ENCODE measurements at regions not wholly inside any gene's neighbourhood (a gene's known extent, or its start where the extent isn't known, plus 50 kb on each side); places are given as distances from the start of the nearest gene placed in this dataset.

DNA sequence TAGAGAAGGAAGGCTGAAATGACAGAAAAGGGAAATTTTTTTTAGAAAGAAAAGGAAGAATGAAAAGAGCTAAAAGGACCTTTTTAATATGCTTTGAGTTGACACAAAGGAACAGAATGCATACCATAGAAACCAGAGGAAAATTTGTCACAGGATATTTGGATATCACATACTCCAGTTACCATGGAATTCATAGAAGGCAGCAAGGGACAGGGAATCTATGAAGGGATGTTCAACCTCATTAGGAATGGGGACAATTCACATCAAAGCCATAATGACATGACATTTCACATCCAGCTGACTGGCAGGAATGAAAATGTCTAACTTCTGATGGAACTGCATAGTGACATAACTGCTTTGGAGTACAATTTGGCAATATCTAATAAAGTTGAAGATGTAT lies 469.4 kb downstream of the CCER1 start:
- Histone ChIP-seq H3K27me3 (no peaks in the 10 kb centered on the region), H3K9me3 (peaks cover 0 to 9% of the 10 kb centered on the region in 2 donors), H3K4me1 (no peaks in the 10 kb centered on the region), H3K27ac (no peak overlapping the region), H3K36me3 (no peaks in the 10 kb centered on the region), H3K4me3 (no peak overlapping the region)
- TF ChIP-seq, protein P1, sequence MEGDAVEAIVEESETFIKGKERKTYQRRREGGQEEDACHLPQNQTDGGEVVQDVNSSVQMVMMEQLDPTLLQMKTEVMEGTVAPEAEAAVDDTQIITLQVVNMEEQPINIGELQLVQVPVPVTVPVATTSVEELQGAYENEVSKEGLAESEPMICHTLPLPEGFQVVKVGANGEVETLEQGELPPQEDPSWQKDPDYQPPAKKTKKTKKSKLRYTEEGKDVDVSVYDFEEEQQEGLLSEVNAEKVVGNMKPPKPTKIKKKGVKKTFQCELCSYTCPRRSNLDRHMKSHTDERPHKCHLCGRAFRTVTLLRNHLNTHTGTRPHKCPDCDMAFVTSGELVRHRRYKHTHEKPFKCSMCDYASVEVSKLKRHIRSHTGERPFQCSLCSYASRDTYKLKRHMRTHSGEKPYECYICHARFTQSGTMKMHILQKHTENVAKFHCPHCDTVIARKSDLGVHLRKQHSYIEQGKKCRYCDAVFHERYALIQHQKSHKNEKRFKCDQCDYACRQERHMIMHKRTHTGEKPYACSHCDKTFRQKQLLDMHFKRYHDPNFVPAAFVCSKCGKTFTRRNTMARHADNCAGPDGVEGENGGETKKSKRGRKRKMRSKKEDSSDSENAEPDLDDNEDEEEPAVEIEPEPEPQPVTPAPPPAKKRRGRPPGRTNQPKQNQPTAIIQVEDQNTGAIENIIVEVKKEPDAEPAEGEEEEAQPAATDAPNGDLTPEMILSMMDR (IDR thresholded peaks at IDR 0.05): no peak
- no peak for DNase-seq (ENCODE audit: low spot score)

- DNase-seq (ENCODE audit: low spot score): no peak
- H3K4me1 ChIP-seq: no peaks in the 10 kb centered on the region
- H3K36me3 ChIP-seq: no peaks in the 10 kb centered on the region
- TF ChIP-seq, protein P1 (IDR thresholded peaks at IDR 0.05): no peak
- no peak overlapping the region for H3K4me3 ChIP-seq
- no peaks in the 10 kb centered on the region for H3K9me3 ChIP-seq
- no peak overlapping the region for H3K27ac ChIP-seq
- no peaks in the 10 kb centered on the region for H3K27me3 ChIP-seq
Observed at GRCh38 chr12:90484094-90484493, 470.9 kb downstream of the CCER1 start.

DNA sequence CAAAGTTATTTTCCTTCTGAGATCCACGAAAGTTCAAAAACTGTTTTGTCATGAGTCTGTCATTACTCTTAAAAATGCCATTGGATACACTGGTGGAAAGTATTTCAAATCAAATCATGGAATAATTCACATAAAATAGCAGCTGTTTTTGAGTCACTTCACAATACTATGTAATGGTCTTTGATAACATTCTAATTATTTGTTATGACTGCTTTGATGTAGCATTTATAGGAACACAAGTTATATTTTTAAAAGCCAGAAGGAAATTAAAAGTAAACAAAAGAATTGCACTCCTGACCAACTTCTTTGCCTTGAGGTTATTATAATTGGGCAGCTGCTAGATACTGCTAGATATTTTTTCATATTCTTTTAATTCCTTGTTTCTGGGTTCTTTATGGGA lies 473.2 kb downstream of the CCER1 start:
- H3K9me3 ChIP-seq: no peaks in the 10 kb centered on the region
- H3K27ac ChIP-seq: no peak overlapping the region
- TF ChIP-seq, protein P1 (IDR thresholded peaks at IDR 0.05): no peak
- H3K27me3 ChIP-seq: no peaks in the 10 kb centered on the region
- no peaks in the 10 kb centered on the region for H3K4me1 ChIP-seq
- H3K36me3 ChIP-seq: no peaks in the 10 kb centered on the region
- H3K4me3 ChIP-seq: no peak overlapping the region
- DNase-seq (ENCODE audit: low spot score): no peak

- Histone ChIP-seq H3K9me3 (no peaks in the 10 kb centered on the region), H3K4me1 (no peaks in the 10 kb centered on the region), H3K4me3 (no peak overlapping the region), H3K27me3 (no peaks in the 10 kb centered on the region), H3K27ac (no peak overlapping the region), H3K36me3 (no peaks in the 10 kb centered on the region)
- TF ChIP-seq, protein P1 (IDR thresholded peaks at IDR 0.05): no peak
- no peak for DNase-seq (ENCODE audit: low spot score)
Observed at GRCh38 chr12:90479237-90479636, 475.7 kb downstream of the CCER1 start.

GRCh38 chr12:90473831-90474230 lies 481.1 kb downstream of the CCER1 start:
- no peaks in the 10 kb centered on the region for H3K4me1 ChIP-seq
- H3K4me3 ChIP-seq: no peak overlapping the region
- H3K9me3 ChIP-seq: peaks cover 0 to 23% of the 10 kb centered on the region in 2 donors
- no peaks in the 10 kb centered on the region for H3K27me3 ChIP-seq
- H3K27ac ChIP-seq: no peak overlapping the region
- TF ChIP-seq, protein P1 (IDR thresholded peaks at IDR 0.05): no peak
- H3K36me3 ChIP-seq: no peaks in the 10 kb centered on the region
- no peak for DNase-seq (ENCODE audit: low spot score)

DNA sequence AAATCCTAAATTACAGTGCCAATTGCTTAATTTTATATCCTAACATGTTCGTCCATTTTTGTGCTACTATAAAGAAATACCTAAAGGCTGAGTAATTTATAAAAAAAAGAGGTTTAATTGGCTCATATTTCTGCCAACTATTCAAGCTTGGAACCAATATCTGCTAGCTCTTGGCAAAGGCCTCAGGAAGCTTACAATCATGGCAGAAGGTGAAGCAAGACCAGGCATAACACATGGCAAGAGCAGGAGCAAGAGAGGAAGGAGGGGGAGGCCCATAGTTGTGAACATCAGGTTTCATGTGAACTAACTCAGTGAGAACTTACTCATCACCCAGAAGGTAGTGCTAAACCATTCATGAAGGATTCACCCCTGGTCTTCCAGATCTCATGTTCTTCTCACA lies 494.3 kb downstream of the CCER1 start:
- TF ChIP-seq, protein P1 (IDR thresholded peaks at IDR 0.05): no peak

More for the DNA sequence above, 494.3 kb downstream of the CCER1 start:
- Histone ChIP-seq H3K36me3 (no peaks in the 10 kb centered on the region), H3K4me3 (no peak overlapping the region), H3K4me1 (no peaks in the 10 kb centered on the region), H3K9me3 (no peaks in the 10 kb centered on the region), H3K27me3 (no peaks in the 10 kb centered on the region), H3K27ac (no peak overlapping the region)
- DNase-seq (ENCODE audit: low spot score): no peak

Data from right atrium auricular region (tissue), 2 donors.